Embryonic facial prominence (tissue), 1 donor: ENCODE measurements at regions not wholly inside any gene's neighbourhood (a gene's known extent, or its start where the extent isn't known, plus 50 kb on each side); places are given as distances from the start of the nearest gene placed in this dataset.
"Not testable (repeated sequence)": the region's sequence is repeated elsewhere in the genome, so short reads cannot be mapped to it uniquely, and the experiment has no call there.

Source experiments
- DNase-seq: peaks from one replicate; pipeline ENCODE4 v3.0.0-alpha.2; 2016; ENCODE audit errors: extremely low spot score

GRCh38 chr3:166526881-166527280, 689.7 kb upstream of the BCHE start:
- no peak for DNase-seq

GRCh38 chr3:166522017-166522416, 684.8 kb upstream of the BCHE start:
- DNase-seq = no peak

DNA sequence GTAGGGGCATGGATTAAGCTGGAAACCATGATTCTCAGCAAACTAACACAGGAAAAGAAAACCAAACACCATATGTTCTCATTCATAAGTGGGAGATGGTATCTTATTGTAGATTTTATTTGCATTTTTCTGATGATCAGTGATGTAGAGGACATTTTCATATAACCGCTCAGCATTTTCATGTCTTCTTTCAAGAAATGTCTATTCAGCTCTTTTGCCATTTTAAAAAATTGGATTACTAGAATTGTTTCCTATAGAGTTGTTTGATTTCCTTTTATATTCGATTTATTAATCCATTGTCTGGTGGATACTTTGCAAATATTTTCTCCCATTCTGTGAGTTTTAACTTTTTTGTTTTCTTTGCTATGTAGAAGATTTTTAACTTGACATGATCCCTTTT, 682.2 kb upstream of the BCHE start:
- no peak for DNase-seq

- no peak for DNase-seq
Observed at GRCh38 chr3:166518040-166518439, 680.8 kb upstream of the BCHE start.

- no peak for DNase-seq
Observed at GRCh38 chr3:166510382-166510781, 673.2 kb upstream of the BCHE start.

DNA sequence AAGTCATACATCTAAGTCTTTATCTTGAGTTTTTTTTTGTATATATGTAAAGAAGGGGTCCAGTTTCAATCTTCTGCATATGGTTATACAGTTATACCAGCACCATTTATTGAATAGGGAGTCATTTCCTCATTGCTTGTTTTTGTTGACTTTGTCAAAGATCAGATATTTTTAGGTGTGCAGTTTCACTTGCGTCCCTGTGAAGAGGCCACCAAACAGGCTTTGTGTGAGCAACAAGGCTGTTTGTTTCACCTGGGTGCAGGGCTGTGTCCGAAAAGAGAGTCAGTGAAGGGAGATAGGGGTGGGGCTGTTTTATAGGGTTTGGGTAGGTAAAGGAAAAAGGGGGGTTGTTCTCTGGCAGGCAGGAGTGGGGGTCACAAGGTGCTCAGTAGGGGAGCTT, 663.2 kb upstream of the BCHE start:
- DNase-seq = not testable (repeated sequence)

GRCh38 chr3:166499636-166500035, 662.4 kb upstream of the BCHE start:
- no peak for DNase-seq

GRCh38 chr3:166498446-166498845, 661.2 kb upstream of the BCHE start:
- DNase-seq = no peak

DNA sequence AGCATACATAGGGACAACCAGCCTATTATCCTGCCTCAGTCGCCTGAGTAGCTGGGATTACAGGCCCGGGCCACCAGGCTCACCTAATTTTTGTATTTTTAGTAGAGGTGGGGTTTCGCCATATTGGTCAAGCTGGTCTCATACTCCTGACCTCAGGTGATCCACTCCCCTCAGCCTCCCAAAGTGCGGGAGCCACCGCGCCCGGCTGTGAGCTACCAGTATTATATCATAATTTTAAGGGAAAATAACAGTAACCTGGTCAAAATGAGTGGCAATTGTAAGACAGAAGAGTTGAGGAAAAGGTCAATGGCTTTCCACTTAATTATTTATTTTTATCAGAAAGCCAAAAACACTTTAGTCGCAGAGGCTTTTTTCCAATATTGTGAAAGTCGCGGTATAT, 652.6 kb upstream of the BCHE start:
- no peak for DNase-seq

GRCh38 chr3:166488977-166489672, 651.9 kb upstream of the BCHE start:
- DNase-seq = no peak

DNA sequence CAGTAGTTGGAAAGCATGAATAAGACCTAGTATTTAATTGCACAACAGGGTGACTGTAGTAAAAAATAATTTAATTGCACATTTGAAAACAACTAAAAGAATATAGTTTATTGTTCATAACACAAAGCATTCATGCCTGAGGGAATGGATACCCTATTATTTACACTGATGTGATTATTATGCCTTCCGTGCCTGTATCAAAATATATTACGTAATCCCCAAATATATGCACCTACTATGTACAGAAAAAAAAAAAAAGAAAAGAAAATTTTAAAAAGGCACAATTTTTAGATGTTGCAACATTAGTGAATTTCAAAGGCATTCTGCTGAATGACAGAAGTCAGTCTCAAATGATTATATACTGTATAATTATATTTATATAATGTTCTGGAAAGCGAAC, 647.2 kb upstream of the BCHE start:
- no peak for DNase-seq

- no peak for DNase-seq
Observed at GRCh38 chr3:166481340-166481739, 644.1 kb upstream of the BCHE start.

DNA sequence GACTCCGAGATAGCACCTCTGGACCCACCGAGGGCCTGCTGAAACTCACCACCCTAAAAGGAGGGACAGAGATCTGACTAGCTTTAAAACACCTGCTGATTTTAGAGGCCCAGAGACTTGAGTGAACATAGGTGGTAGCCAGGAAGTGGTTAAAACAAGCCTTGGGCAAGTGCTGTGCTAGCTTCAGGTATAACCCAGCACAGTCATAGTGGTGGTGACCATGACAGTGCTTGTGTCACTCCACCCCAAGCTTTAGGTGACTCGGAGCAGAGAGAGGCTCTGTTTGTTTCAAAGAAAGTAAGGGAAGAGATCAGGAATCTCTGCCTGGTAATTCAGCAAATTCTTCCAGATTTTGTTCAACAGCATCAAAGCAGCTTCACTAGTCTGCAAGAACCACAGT, 641.1 kb upstream of the BCHE start:
- DNase-seq = no peak

- DNase-seq = no peak
Observed at GRCh38 chr3:166473501-166473900, 636.3 kb upstream of the BCHE start.

DNA sequence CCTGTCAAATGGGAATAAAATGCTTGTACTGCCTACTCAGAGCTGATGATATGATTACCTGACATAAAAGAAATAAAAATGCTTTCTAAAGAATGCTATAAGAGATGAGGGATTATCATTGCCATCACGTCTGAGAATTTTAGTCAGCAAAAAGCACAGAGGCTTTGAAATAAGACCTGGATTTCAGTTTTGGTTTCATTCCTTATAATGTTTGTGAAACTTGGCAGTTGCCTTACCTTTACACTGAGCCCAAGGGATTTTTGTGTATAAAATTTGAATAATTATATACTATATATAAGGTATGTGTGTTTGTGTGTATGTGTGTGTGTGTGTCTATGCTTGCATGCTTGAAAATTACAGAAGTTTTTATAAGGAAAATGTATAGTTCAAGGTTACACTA, 634.8 kb upstream of the BCHE start:
- DNase-seq = no peak

- DNase-seq = no peak
Observed at GRCh38 chr3:166471074-166471767, 634.0 kb upstream of the BCHE start.

- DNase-seq = no peak
Observed at GRCh38 chr3:166462891-166463470, 625.8 kb upstream of the BCHE start.

DNA sequence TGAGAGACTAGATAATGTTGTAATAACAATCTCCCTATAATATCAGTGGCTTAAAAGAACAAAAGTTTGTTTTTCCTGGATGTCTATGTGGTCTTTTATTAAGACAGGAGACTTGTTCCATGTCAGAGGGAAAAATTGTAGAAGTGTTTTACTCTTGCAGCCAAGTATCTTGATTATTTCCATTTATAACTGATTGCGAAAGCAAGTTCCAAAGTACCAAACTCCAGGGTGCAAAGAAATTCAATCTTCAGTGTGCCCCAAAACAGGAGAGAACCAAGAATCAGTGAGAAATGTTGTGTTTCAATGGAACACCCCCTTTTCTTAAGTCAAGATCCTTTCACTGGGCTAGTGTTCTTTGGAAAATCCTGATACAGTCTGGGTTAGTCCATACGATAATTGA, 624.4 kb upstream of the BCHE start:
- DNase-seq = no peak

- no peak for DNase-seq
Observed at GRCh38 chr3:166457382-166457781, 620.2 kb upstream of the BCHE start.

GRCh38 chr3:166456286-166456685, 619.1 kb upstream of the BCHE start:
- no peak for DNase-seq

DNA sequence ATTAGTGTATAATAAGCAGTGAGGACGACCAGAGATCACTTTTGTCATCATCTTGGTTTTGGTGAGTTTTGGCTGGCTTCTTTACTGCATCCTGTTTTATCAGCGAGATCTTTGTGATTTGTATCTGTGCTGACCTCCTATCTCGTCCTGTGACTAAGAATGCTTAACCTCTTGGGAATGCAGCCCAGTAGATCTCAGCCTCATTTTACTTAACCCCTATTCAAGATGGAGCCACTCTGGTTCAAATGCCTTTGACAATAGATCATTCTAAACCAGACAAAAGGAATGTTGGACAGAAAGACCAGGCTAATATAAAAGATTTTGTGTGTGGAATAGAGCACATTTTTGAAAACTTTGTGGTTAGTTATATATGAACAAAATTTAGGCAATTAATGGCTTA, 618.5 kb upstream of the BCHE start:
- no peak for DNase-seq

- no peak for DNase-seq
Observed at GRCh38 chr3:166453478-166453877, 616.3 kb upstream of the BCHE start.

GRCh38 chr3:166451997-166452396, 614.8 kb upstream of the BCHE start:
- DNase-seq = no peak
